GM23338 (cell line): ENCODE measurements at regions not wholly inside any gene's neighbourhood (a gene's known extent, or its start where the extent isn't known, plus 50 kb on each side); places are given as distances from the start of the nearest gene placed in this dataset.

Experiments
- ATAC-seq: fragments of 200-7000 bp; cut with Tn5 transposase; 3 replicates; pipeline ENCODE4 v1.9.1; 2020
- DNase-seq: peaks from one replicate; pipeline ENCODE4 v3.0.0-alpha.2; 2015; ENCODE audit warnings: low spot score
- H2AFZ ChIP-seq: fragments of 200-600 bp; sonication (generic); 2 replicates; pipeline ENCODE4 v1.8.0; 2016; ENCODE audit warnings: antibody characterized with exemption, mild to moderate bottlenecking, moderate library complexity
- H3F3A ChIP-seq: fragments of 200-600 bp; sonication (generic); replicated peaks from 2 replicates; pipeline ENCODE4 v1.8.0; 2017; ENCODE audit warnings: antibody characterized with exemption, mixed run types, low read depth
- H3K27ac ChIP-seq: fragments of 200-600 bp; sonication (generic); 2 replicates; pipeline ENCODE4 v1.6.1; 2016; ENCODE audit warnings: low read depth
- H3K27me3 ChIP-seq: fragments of 200-600 bp; sonication (generic); 2 replicates; pipeline ENCODE4 v1.8.0; 2016; ENCODE audit warnings: mild to moderate bottlenecking, mixed run types, moderate library complexity; ENCODE audit not compliant: insufficient read depth
- H3K36me3 ChIP-seq: fragments of 200-600 bp; sonication (generic); 2 replicates; pipeline ENCODE4 v1.8.0; 2016; ENCODE audit warnings: mild to moderate bottlenecking; ENCODE audit not compliant: insufficient read depth
- H3K4me1 ChIP-seq: fragments of 200-600 bp; sonication (generic); 2 replicates; pipeline ENCODE4 v1.8.0; 2016; ENCODE audit warnings: mild to moderate bottlenecking, moderate library complexity; ENCODE audit not compliant: insufficient read depth
- H3K4me2 ChIP-seq: fragments of 200-600 bp; sonication (generic); 2 replicates; pipeline ENCODE4 v1.7.1; 2017; ENCODE audit warnings: mixed run types
- H3K4me3 ChIP-seq: fragments of 200-600 bp; sonication (generic); 2 replicates; pipeline ENCODE4 v1.6.1; 2016; ENCODE audit warnings: mixed run types
- H3K79me2 ChIP-seq: fragments of 200-600 bp; sonication (generic); replicated peaks from 2 replicates; pipeline ENCODE4 v1.8.0; 2017; ENCODE audit warnings: mild to moderate bottlenecking; ENCODE audit not compliant: insufficient read depth
- H3K9me2 ChIP-seq: fragments of 200-600 bp; sonication (generic); 2 replicates; pipeline ENCODE4 v1.8.0; 2017; ENCODE audit not compliant: insufficient read depth
- H4K20me1 ChIP-seq: fragments of 200-600 bp; sonication (generic); replicated peaks from 2 replicates; pipeline ENCODE4 v1.8.0; 2017; ENCODE audit warnings: mild to moderate bottlenecking; ENCODE audit not compliant: insufficient read depth
- H3K27ac Mint-ChIP-seq: 2 replicates; pipeline ENCODE4 v1.8.0; 2020; ENCODE audit warnings: inconsistent platforms, mild to moderate bottlenecking, moderate library complexity, mixed read lengths
- H3K27me3 Mint-ChIP-seq: 3 replicates; pipeline ENCODE4 v1.8.0; 2022; ENCODE audit warnings: low read depth, mild to moderate bottlenecking, moderate library complexity, mixed read lengths, inconsistent platforms; ENCODE audit not compliant: insufficient read depth, poor library complexity
- H3K36me3 Mint-ChIP-seq: 3 replicates; pipeline ENCODE4 v1.8.0; 2021; ENCODE audit warnings: low read depth, mild to moderate bottlenecking, inconsistent platforms, moderate library complexity, mixed read lengths
- H3K4me1 Mint-ChIP-seq: 3 replicates; pipeline ENCODE4 v1.8.0; 2020; ENCODE audit warnings: mild to moderate bottlenecking, inconsistent platforms, mixed read lengths
- H3K4me3 Mint-ChIP-seq: 3 replicates; pipeline ENCODE4 v1.8.0; 2021; ENCODE audit warnings: moderate library complexity, mild to moderate bottlenecking, inconsistent platforms, mixed read lengths
- H3K9me3 Mint-ChIP-seq: 3 replicates; pipeline ENCODE4 v1.8.0; 2020; ENCODE audit warnings: moderate library complexity, mild to moderate bottlenecking, inconsistent platforms, mixed read lengths
- CREB1 ChIP-seq: fragments of 250-450 bp; sonication (Bioruptor Pico); IDR thresholded peaks from 2 replicates; pipeline ENCODE4 v1.5.0; 2020; ENCODE audit warnings: low read depth, mild to moderate bottlenecking, moderate library complexity
- CTCF ChIP-seq, 2 experiments: fragments of 200-600 bp in 1 of 2; sonication (generic) in 1 of 2; conservative IDR thresholded peaks; 2 replicates each; pipeline versions ENCODE4 v1.5.1 to v1.6.1; 2016 to 2017; ENCODE audit warnings: antibody characterized with exemption in 2 of 2, low read depth in 2 of 2, mild to moderate bottlenecking in 2 of 2, moderate library complexity in 1 of 2
- ETS1 ChIP-seq: IDR thresholded peaks from 2 replicates; pipeline ENCODE4 v1.6.1; 2016; ENCODE audit warnings: antibody characterized with exemption
- EZH2 ChIP-seq: fragments of 200-600 bp; sonication (generic); IDR thresholded peaks from one replicate; pipeline ENCODE4 v1.8.0; 2017; ENCODE audit warnings: antibody characterized with exemption, mild to moderate bottlenecking, low read depth; ENCODE audit not compliant: unreplicated experiment
- EZH2phosphoT487 ChIP-seq: fragments of 200-600 bp; sonication (generic); IDR thresholded peaks from one replicate; pipeline ENCODE4 v1.8.1; 2018; ENCODE audit warnings: antibody characterized with exemption; ENCODE audit not compliant: unreplicated experiment
- JUNB ChIP-seq: IDR thresholded peaks from one replicate; pipeline ENCODE4 v1.6.1; 2016; ENCODE audit warnings: antibody characterized with exemption; ENCODE audit not compliant: unreplicated experiment
- NANOG ChIP-seq: IDR thresholded peaks from 2 replicates; pipeline ENCODE4 v1.6.1; 2016; ENCODE audit warnings: antibody characterized with exemption, borderline replicate concordance
- POLR2AphosphoS5 ChIP-seq: IDR thresholded peaks from 2 replicates; pipeline ENCODE4 v1.6.1; 2016; ENCODE audit warnings: antibody characterized with exemption, low read depth
- REST ChIP-seq: IDR thresholded peaks from one replicate; pipeline ENCODE4 v1.6.1; 2018; ENCODE audit warnings: antibody characterized with exemption; ENCODE audit not compliant: unreplicated experiment
- STAT1 ChIP-seq: IDR thresholded peaks from one replicate; pipeline ENCODE4 v1.6.1; 2016; ENCODE audit warnings: antibody characterized with exemption; ENCODE audit not compliant: unreplicated experiment
- ZNF114 ChIP-seq: fragments of 250-450 bp; sonication (Bioruptor Pico); IDR thresholded peaks from 2 replicates; pipeline ENCODE4 v1.5.0; 2020; ENCODE audit warnings: mild to moderate bottlenecking, moderate library complexity
- ZNF331 ChIP-seq: fragments of 250-450 bp; sonication (Bioruptor Pico); IDR thresholded peaks from 2 replicates; pipeline ENCODE4 v1.5.0; 2020; ENCODE audit warnings: low read depth, mild to moderate bottlenecking, moderate library complexity
- ZNF462 ChIP-seq: fragments of 250-450 bp; sonication (Bioruptor Pico); IDR thresholded peaks from 2 replicates; pipeline ENCODE4 v1.5.0; 2020; ENCODE audit warnings: mild to moderate bottlenecking, moderate library complexity

GRCh38 chr7:16936626-16937422 lies 55.0 kb upstream of the AGR3 start:
- Mint-ChIP-seq H3K9me3 (peaks cover 2% of the 10 kb centered on the region), H3K36me3 (peaks cover 1% of the 10 kb centered on the region; the same call in 2 of the 3 replicates), H3K4me3 (no peak overlapping the region), H3K27ac (no peak overlapping the region), H3K27me3 (peaks cover 3% of the 10 kb centered on the region), H3K4me1 (peaks cover 3% of the 10 kb centered on the region; the same call in 2 of the 3 replicates)
- no peaks in the 10 kb centered on the region for H3K27me3 ChIP-seq
- no peaks in the 10 kb centered on the region for H4K20me1 ChIP-seq
- H3F3A ChIP-seq = no peaks in the 10 kb centered on the region
- H3K4me2 ChIP-seq = no peak overlapping the region
- H3K27ac ChIP-seq = no peak overlapping the region
- peaks cover 10% of the 10 kb centered on the region; the same call in 1 of the 2 replicates for H3K9me2 ChIP-seq
- no peaks in the 10 kb centered on the region for H3K79me2 ChIP-seq
- no peak overlapping the region for H3K4me3 ChIP-seq
- no peak for TF ChIP-seq CREB1 (CRISPR knock-in tag)
- TF ChIP-seq EZH2 = no peak
- no peak for TF ChIP-seq REST
- no peak for TF ChIP-seq STAT1
- TF ChIP-seq ZNF462 = no peak
- no peak for TF ChIP-seq POLR2AphosphoS5
- TF ChIP-seq EZH2phosphoT487 = no peak
- no peak for TF ChIP-seq CTCF (conservative IDR thresholded peaks at IDR 0.05; ENCODE audit: low read depth in 2 of 2)
- TF ChIP-seq ETS1 = no peak
- TF ChIP-seq JUNB = no peak
- no peak for TF ChIP-seq ZNF114
- no peak for TF ChIP-seq ZNF331
- TF ChIP-seq NANOG = no peak
- H3K4me1 ChIP-seq = no peaks in the 10 kb centered on the region
- no peaks in the 10 kb centered on the region for H3K36me3 ChIP-seq
- DNase-seq (no peak), ATAC-seq (no peak)
- H2AFZ ChIP-seq = no peak overlapping the region
